ENCODE measurements at regions not wholly inside any gene's neighbourhood (a gene's known extent, or its start where the extent isn't known, plus 50 kb on each side); places are given as distances from the start of the nearest gene placed in this dataset.
"Not testable (repeated sequence)": the region's sequence is repeated elsewhere in the genome, so short reads cannot be mapped to it uniquely, and the experiment has no call there.

- no peak for DNase-seq
Measured at GRCh38 chr2:176781570-176782217, 430.9 kb upstream of the HNRNPA3 start.

GRCh38 chr2:176784633-176785200, 427.9 kb upstream of the HNRNPA3 start:
- no peak for DNase-seq

- DNase-seq = no peak
Measured at GRCh38 chr2:176789751-176790150, 422.8 kb upstream of the HNRNPA3 start.

GRCh38 chr2:176790468-176790867, 422.1 kb upstream of the HNRNPA3 start:
- no peak for DNase-seq

- DNase-seq = no peak
Measured at GRCh38 chr2:176793792-176794191, 418.8 kb upstream of the HNRNPA3 start.

- DNase-seq = no peak
Measured at GRCh38 chr2:176794392-176794791, 418.2 kb upstream of the HNRNPA3 start.

DNA sequence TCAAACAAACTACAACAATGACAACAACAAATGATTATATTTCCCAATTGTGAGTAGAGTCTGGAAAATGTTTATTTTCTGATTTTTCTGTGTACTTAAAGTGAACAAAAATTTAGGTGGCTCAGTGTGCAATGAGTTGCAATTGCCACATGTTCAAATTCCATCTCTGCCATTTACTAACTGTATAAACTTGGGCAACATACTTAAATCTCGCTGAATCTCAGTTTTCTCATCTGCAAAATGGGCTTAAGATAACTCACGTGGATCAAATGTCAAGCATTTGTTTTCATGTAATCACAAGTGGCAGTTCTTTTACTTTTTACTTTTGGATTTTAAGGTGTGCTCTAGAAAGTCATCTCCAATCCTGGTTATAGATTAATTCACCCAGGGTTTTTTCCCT, 416.8 kb upstream of the HNRNPA3 start:
- DNase-seq = no peak

GRCh38 chr2:176796677-176797076, 415.9 kb upstream of the HNRNPA3 start:
- not testable (repeated sequence) for DNase-seq

- DNase-seq = no peak
Measured at GRCh38 chr2:176804392-176804791, 408.2 kb upstream of the HNRNPA3 start.

DNA sequence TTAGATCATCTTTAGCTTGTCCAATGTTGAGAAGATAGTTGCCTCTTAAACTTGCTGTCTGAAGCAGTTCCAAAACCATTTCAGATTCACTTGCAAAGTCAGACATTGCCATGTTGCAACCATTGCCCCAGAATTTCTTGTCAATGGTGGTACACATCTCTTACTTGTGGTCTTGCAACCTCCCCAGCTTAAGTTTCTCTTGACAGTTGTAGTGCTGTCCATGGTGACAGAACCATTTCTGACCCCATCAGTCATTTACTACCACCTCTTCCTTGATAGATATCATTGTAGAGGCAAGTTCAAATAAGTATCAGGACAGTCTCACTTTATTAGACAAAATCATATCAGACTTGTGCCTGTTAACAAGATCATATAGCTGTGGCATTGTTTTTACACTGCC, 407.2 kb upstream of the HNRNPA3 start:
- no peak for DNase-seq

DNA sequence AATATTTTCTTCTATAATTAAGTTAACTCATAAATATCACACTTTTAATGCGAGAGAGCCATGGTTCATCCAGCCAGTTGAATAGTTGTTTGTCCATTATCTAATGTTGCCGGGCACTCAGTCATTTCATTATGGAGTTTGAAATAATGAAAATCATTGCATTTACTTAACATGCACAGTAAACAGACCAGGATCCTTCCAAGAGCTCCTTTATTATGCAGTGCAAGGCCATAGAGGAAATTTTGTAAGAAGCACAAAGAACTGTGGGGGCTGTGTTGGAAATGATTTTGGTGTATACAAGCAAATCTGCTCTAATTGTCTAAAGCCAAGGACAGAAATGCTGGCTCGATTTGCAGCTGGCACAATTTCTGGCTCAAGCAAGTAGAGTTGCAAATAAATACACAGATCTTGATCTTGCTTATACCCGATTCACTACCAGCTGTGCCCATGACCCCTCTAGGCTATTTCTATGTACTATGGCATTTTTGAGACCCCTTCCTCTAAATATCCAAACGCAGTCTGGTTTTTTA, 400.3 kb upstream of the HNRNPA3 start:
- no peak for DNase-seq

GRCh38 chr2:176813156-176813555, 399.4 kb upstream of the HNRNPA3 start:
- DNase-seq = no peak

GRCh38 chr2:176813621-176814049, 399.0 kb upstream of the HNRNPA3 start:
- no peak for DNase-seq

GRCh38 chr2:176814274-176814673, 398.3 kb upstream of the HNRNPA3 start:
- no peak for DNase-seq

GRCh38 chr2:176814740-176815367, 397.7 kb upstream of the HNRNPA3 start:
- no peak for DNase-seq

DNA sequence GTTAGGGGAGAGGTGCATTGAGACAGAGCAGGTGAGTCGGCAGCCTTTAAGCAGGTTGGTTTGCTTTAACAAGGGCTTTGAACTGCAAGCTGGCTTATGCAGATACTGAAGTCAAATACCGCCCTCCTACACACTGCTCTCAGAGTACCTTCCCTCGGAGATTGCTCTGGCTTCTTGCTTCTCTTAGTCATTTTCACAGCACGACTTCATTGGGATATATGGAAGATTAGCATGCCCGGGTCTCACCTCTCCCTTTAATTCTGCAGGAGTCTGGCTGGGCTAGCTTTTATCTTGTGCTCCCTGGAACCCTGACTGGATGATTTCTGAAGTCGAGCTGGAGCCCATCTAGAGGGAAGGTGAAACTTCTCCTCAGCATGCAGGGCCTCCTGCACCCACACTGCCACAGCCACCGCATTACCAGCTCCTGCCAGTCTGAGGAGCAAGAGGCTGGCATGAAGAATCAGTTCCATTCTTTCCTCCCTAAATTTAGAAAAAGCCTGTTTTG, 395.5 kb upstream of the HNRNPA3 start:
- peak; percentile 67 for DNase-seq

- no peak for DNase-seq
Measured at GRCh38 chr2:176818076-176818475, 394.5 kb upstream of the HNRNPA3 start.

DNA sequence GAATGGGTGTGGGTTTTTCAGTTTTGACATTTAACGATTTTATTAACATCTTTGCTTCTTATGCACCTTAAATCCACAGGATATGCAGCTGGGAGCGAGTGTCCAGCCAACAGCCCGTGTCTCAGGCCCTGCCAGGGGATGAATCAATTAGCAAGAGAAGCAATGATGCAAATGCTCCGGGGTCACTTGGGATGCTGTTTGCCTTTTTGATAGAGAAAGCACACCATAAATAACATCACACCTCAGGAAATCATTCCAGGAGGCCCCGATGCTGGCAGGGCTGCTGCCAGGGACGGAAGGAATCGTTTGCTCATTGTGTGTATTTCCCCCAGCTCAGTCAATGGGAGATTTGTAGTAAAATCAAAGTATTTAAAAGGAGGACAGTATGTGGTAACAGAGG, 394.0 kb upstream of the HNRNPA3 start:
- DNase-seq = no peak

GRCh38 chr2:176819306-176819705, 393.3 kb upstream of the HNRNPA3 start:
- DNase-seq = no peak

DNA sequence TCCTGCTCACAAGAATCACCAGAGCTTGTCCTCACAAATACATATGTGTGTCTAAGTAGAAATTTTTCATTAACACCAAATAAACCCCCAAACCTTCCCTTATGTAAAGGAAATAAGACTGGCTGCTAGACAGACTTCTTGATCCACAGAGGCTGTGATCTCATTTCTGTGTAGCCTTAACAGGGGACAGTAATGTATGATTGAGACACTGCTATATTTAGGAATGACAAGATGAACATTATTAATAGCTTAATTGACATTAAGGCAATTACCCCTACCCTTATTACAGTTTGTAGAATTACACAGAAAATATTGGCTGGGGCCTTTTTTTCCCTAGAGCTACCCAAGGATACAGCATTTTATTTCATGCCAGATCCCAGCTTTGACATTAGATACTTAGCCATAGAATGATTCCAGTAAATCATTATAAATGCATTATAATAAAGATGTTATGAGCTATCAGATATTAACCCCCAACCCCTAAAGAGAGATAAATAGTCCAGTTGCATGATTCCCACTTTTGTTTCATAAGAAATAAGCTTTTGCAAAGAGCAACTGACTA, 392.1 kb upstream of the HNRNPA3 start:
- DNase-seq = no peak

- no peak for DNase-seq
Measured at GRCh38 chr2:176821350-176821749, 391.2 kb upstream of the HNRNPA3 start.

DNA sequence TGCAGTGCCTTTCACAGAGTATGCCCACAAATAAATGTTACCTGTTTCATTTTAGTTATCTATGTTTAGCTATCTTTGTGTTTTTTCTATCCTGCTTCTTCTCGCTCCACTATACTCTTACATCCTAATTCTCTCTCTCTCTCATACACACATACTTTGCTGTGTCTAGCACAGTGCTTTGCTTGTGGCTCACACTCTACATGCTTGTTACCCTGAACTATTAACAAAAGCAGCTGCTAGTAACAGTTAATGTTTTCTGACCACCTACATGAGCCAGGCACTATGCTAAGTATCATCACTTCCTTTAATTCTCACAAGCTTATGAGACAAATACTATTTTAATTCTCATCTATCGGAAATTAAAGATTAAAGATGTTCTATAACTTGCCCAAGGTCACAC, 390.5 kb upstream of the HNRNPA3 start:
- DNase-seq = no peak

GRCh38 chr2:176826356-176826755, 386.2 kb upstream of the HNRNPA3 start:
- no peak for DNase-seq

All from activated CD8-positive, alpha-beta memory T cell treated with anti-CD3 and anti-CD28 coated beads for 24 hours (primary cell).